DMS53 treated with DMSO at 0.1 percent for 48 hours (cell line): ENCODE measurements at regions not wholly inside any gene's neighbourhood (a gene's known extent, or its start where the extent isn't known, plus 50 kb on each side); places are given as distances from the start of the nearest gene placed in this dataset.

Experiments used
- DNase-seq: peaks from one replicate; lab custom pipeline; 2025; ENCODE audit not compliant: unreplicated experiment; lab: John Stamatoyannopoulos, UW

DNA sequence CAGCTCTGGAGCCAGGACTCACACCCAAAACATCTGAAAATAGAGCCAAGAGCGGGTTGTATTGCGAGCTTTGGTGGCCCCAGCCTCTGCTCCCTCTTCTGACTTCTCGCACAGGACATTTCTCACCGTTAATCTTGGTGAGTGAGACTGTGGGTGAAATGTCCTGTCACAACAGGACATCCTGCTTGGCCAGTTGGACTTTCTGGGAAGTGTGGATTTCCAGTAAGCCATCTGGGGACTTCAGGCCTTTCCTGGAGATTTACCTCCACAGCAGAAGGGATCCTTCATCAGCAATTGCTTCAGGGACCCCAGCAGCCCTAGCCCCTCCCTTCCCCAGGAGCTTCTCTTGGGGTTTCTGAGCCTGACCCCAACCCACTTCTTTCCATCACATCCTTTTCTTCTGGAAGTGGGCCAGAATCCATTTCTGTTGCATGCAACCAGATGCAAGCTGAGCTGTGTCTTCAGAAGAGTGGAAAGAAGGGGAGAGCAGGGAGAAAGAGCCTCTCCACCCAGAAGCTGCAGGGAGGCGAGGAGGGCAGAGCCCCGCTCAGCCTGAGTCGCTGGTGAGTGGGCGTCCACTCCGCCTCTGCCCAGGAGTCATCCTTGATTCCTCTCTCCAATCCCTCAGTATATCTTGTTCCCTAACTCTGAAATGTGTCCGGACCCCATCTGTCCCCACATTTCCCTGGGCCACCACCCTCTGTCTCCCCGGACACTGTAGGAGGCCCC lies 50.3 kb upstream of the GADD45G start:
- DNase-seq: no peak

DNA sequence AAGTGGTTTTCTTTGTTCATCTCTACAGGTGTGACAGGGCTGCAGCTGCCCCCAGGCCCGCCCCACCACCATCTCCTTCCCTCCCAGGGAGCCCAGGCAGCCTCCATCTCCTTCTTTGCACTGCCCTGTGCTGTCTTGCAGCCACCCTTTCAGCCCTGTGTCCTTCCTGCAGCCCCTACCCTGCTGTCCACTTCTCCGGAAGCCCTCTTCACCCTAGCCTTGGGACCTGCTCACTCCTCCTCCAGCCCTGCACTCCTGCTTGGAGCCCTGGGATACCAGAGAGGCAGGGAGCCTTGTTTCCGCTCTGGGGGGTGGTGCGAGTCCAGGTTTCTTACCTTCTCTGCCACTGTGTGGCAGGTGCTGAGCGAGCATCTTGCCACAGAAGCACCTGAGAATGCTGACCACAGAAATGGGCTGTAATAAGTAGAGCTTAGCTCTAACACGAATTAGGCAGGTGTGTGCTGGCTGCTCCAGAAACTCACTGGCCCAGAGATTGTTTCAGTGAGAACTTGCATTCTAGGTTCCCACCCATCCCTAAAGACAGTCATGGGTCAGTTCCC lies 51.3 kb upstream of the GADD45G start:
- DNase-seq: no peak

DNA sequence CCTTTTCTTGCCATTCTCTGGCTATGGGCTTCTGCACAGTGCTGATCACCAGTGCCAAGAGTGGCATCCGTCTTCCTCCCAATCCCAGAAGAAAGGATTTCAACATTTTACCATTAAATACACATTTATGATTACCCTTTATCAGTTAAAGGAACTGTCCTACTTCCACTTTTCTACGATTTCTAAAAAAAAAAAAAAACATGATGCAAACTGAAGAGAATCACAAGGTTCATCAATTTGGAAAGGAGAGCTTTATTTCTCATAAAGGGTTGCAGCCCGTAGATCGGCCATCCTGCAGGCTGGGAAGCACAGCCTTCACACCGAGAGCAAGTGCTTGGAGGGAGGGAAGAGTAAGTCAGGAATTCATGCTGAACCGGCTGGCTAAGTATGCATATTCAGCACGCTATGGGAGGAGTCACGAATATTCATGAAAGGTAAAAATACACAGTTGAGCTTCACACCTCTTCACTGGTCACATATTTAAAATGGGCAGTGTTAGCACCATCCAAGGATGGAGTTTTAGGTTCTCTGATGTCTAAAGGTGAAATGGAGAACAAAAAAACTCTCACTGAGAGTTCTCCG lies 52.5 kb upstream of the SEMA4D start:
- DNase-seq: no peak

DNA sequence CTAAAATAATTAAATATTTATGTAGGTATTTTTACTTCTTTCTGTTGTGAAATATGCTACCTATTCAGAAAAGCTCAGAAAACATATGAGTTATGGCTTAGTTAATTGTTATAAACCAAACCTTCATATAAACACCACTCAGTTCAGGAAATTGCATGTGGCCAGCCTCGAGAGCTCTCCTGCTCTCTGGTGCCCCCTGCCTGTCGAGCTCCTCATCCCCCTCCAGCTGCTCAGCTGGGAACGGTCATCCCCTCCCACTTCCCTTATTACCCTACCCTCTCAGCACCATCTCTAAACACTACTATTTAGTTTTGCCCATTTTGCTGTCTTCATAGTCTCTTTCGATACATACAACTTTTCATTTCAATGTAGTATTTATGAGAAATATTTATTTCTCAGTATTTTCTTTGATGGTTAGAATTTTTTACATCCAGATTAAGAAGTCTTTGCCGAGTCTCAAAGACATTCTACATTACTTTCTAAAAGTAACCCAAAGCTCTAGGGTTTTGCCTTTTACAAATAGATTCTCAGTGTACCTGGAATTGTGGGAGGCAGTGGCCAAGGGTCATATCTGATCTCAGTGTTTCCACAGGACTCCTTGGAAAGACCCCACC lies 51.2 kb upstream of the SEMA4D start:
- peak; percentile 52 for DNase-seq

DNA sequence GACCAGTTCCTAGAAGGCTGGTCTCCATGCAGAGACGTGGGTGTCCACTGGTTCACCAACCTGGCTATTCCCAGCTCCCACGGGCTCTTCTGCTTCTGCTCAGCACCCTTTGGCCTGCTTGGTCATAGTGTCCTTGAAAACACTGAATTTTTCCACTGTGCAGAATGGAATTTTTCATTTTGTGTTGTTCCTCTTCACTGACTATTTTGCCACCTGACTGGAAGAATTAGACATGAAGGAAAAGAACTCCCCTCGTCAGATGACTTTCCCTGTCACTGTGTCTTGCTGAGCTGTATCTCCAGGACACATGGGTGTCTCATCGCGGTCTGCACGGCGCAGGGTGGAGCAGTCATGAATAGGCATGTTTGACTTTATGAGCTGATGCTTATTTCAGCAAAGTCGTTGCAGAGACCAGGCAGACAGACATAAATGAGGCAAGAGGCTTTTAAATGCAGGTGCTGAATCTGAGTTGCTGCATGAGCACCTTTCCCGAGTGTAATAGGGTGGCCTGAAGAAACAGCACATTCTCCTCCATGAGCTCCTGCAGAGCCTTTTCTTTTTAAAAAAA lies 50.2 kb upstream of the SEMA4D start:
- no peak for DNase-seq
